ENCODE measurements at regions not wholly inside any gene's neighbourhood (a gene's known extent, or its start where the extent isn't known, plus 50 kb on each side); places are given as distances from the start of the nearest gene placed in this dataset.
"Not testable (repeated sequence)": the region's sequence is repeated elsewhere in the genome, so short reads cannot be mapped to it uniquely, and the experiment has no call there.

DNA sequence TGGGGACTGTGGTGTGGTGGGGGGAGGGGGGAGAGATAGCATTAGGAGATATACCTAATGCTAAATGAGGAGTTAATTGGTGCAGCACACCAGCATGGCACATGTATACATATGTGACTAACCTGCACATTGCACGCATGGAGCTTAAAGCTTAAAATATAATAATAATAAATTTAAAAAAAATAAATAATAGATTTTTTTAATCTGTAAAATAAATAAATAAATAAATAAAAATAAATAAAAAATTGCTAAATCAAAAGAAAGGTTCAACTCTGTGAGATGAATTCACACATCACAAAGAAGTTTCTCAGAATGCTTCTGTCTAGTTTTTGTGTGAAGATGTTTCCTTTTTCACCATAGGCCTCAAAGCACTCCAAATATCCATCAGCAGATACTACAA is 1793.7 kb downstream of the UQCRFS1 start:
- H3K9me3 Mint-ChIP-seq (ENCODE audit: low read depth), result peaks cover 28% of the 10 kb centered on the region
- not testable (repeated sequence) for H3K4me1 Mint-ChIP-seq (ENCODE audit: low read depth); H3K27me3 Mint-ChIP-seq; H3K36me3 Mint-ChIP-seq; H3K4me3 Mint-ChIP-seq; H3K27ac Mint-ChIP-seq

- no peak overlapping the region for H3K4me3 Mint-ChIP-seq
- H3K36me3 Mint-ChIP-seq, result peaks cover 1% of the 10 kb centered on the region
- H3K4me1 Mint-ChIP-seq (ENCODE audit: low read depth), result no peaks in the 10 kb centered on the region
- H3K9me3 Mint-ChIP-seq (ENCODE audit: low read depth), result peaks cover 30% of the 10 kb centered on the region
- H3K27me3 Mint-ChIP-seq, result no peaks in the 10 kb centered on the region
- no peak overlapping the region for H3K27ac Mint-ChIP-seq
Measured at GRCh38 chr19:27393591-27393990, 1819.4 kb downstream of the UQCRFS1 start.

DNA sequence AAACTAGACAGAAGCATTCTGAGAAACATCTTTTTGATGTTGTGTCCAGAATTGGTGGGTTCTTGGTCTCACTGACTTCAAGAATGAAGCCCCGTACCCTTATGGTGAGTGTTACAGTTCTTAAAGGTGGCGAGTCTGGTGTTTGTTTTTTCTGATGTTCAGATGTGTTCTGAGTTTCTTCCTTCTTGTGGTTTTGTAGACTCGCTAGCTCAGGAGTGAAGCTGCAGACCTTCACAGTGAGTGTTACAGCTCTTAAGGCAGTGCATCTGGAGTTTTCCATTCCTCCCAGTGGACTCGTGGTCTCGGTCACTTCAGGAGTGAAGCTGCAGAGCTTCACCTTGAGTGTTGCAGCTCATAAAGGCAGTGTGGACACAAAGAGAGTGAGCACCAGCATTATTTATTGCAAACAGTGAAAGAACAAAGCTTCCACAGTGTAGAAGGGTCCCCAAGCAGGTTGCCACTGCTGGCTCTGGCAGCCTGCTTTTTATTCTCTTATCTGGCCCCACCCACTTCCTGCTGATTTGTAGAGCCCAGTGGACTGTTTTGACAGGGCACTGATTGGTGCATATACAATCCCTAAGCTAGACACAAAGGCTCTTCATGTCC is 1820.8 kb downstream of the UQCRFS1 start:
- no peak overlapping the region for H3K4me3 Mint-ChIP-seq
- H3K27ac Mint-ChIP-seq, result no peak overlapping the region
- H3K9me3 Mint-ChIP-seq (ENCODE audit: low read depth), result peaks cover 39% of the 10 kb centered on the region
- peaks cover 7% of the 10 kb centered on the region for H3K36me3 Mint-ChIP-seq
- H3K27me3 Mint-ChIP-seq, result no peaks in the 10 kb centered on the region
- no peaks in the 10 kb centered on the region for H3K4me1 Mint-ChIP-seq (ENCODE audit: low read depth)

GRCh38 chr19:27379306-27379705 is 1833.6 kb downstream of the UQCRFS1 start:
- H3K36me3 Mint-ChIP-seq; H3K4me3 Mint-ChIP-seq; H3K4me1 Mint-ChIP-seq (ENCODE audit: low read depth); H3K27me3 Mint-ChIP-seq; H3K27ac Mint-ChIP-seq: not testable (repeated sequence)
- peaks cover 25% of the 10 kb centered on the region for H3K9me3 Mint-ChIP-seq (ENCODE audit: low read depth)

- H3K36me3 Mint-ChIP-seq; H3K27me3 Mint-ChIP-seq; H3K4me3 Mint-ChIP-seq; H3K27ac Mint-ChIP-seq; H3K4me1 Mint-ChIP-seq (ENCODE audit: low read depth): not testable (repeated sequence)
- H3K9me3 Mint-ChIP-seq (ENCODE audit: low read depth), result peaks cover 33% of the 10 kb centered on the region
Measured at GRCh38 chr19:27369603-27370002, 1843.3 kb downstream of the UQCRFS1 start.

DNA sequence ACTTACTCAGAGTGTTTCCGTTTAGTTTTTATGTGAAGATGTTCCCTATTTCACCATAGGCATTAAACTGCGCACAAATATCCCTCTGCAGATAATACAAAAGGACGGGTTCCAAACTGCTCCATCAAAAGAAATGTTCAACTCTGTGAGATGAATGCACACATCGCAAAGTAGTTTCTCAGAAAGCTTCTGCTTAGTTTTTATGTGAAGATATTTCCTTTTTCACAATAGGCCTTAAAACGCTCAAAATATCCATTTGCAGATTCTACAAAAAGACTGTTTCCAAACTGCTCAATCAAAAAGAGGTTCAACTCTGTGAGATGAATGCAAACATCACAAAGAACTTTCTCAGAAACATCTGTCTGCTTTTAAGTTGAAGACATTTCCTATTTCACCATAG is 1850.5 kb downstream of the UQCRFS1 start:
- H3K9me3 Mint-ChIP-seq (ENCODE audit: low read depth), result peaks cover 48% of the 10 kb centered on the region
- not testable (repeated sequence) for H3K4me3 Mint-ChIP-seq; H3K27me3 Mint-ChIP-seq; H3K27ac Mint-ChIP-seq; H3K4me1 Mint-ChIP-seq (ENCODE audit: low read depth); H3K36me3 Mint-ChIP-seq

DNA sequence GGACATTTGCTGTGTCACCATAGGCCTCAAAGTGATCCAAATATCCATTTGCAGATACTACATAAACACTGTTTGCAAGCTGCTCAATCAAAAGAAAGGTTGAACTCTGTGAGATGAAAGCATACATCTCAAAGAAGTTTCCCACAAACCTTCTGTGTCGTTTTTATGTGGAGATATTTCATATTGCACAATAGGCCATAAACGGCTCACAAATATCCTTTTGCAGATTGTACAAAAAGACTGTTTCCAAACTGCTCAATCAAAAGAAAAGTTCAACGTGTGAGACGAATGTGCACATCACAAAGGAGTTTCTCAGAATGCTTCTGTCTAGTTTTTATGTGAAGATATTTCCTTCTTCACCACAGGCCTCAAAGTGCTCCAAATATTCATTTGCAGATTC is 1857.4 kb downstream of the UQCRFS1 start:
- H3K27ac Mint-ChIP-seq; H3K4me3 Mint-ChIP-seq; H3K4me1 Mint-ChIP-seq (ENCODE audit: low read depth); H3K27me3 Mint-ChIP-seq: not testable (repeated sequence)
- Mint-ChIP-seq H3K9me3 (ENCODE audit: low read depth) (peaks cover 59% of the 10 kb centered on the region), H3K36me3 (peaks cover 12% of the 10 kb centered on the region)

All from activated naive CD8-positive, alpha-beta T cell (primary cell).